HUES64 (cell line): ENCODE measurements at regions not wholly inside any gene's neighbourhood (a gene's known extent, or its start where the extent isn't known, plus 50 kb on each side); places are given as distances from the start of the nearest gene placed in this dataset.

Source experiments
- H3K27ac ChIP-seq: 2 replicates; pipeline ENCODE4 v1.7.0; 2013; ENCODE audit warnings: low read depth, low read length, inconsistent platforms
- H3K27me3 ChIP-seq: 2 replicates; pipeline ENCODE4 v1.6.1; 2013; ENCODE audit warnings: mild to moderate bottlenecking, low read length; ENCODE audit not compliant: insufficient read depth
- H3K36me3 ChIP-seq: 2 replicates; pipeline ENCODE4 v1.6.1; 2013; ENCODE audit warnings: mild to moderate bottlenecking, low read length; ENCODE audit not compliant: insufficient read depth
- H3K4me1 ChIP-seq: 2 replicates; pipeline ENCODE4 v1.6.1; 2013; ENCODE audit warnings: mild to moderate bottlenecking, low read length, moderate library complexity; ENCODE audit not compliant: insufficient read depth
- H3K4me3 ChIP-seq: 2 replicates; pipeline ENCODE4 v1.5.1; 2013; ENCODE audit warnings: mild to moderate bottlenecking, low read length, moderate library complexity
- H3K9ac ChIP-seq: 2 replicates; pipeline ENCODE4 v1.6.1; 2013; ENCODE audit warnings: mild to moderate bottlenecking, low read depth, low read length
- H3K9me3 ChIP-seq: 2 replicates; pipeline ENCODE4 v1.6.1; 2013; ENCODE audit warnings: low read depth, low read length; ENCODE audit not compliant: insufficient read depth
- WGBS: fragments of 150-250, 120-280 bp; methylation state at CpG from one replicate; pipeline ENCODE4 v1.1.7; 2013; ENCODE audit warnings: missing lambda C conversion rate; 5-methylcytosine and 5-hydroxymethylcytosine counted together

GRCh38 chr22:49147617-49148175 is 680.0 kb downstream of the BRD1 start:
- 96% methylated on average over 15 of the region's 15 CpGs for WGBS
- Histone ChIP-seq H3K36me3 (no peaks in the 10 kb centered on the region), H3K27ac (no peak overlapping the region), H3K27me3 (no peaks in the 10 kb centered on the region), H3K4me1 (peaks cover 3% of the 10 kb centered on the region; the same call in 1 of the 2 replicates), H3K9ac (no peak overlapping the region), H3K9me3 (no peaks in the 10 kb centered on the region), H3K4me3 (no peak overlapping the region)

GRCh38 chr22:49147171-49147570 is 680.5 kb downstream of the BRD1 start:
- Histone ChIP-seq H3K27ac (no peak overlapping the region), H3K4me3 (no peak overlapping the region), H3K27me3 (no peaks in the 10 kb centered on the region), H3K9ac (no peak overlapping the region), H3K36me3 (no peaks in the 10 kb centered on the region), H3K9me3 (no peaks in the 10 kb centered on the region), H3K4me1 (no peaks in the 10 kb centered on the region; the same call in 1 of the 2 replicates)
- WGBS, result 89% methylated on average over 10 of the region's 11 CpGs

GRCh38 chr22:49146511-49146910 is 681.2 kb downstream of the BRD1 start:
- no peak overlapping the region for H3K4me3 ChIP-seq
- no peaks in the 10 kb centered on the region for H3K4me1 ChIP-seq
- H3K9ac ChIP-seq, result no peak overlapping the region
- WGBS, result 79% methylated on average over 5 of the region's 6 CpGs
- no peaks in the 10 kb centered on the region for H3K9me3 ChIP-seq
- no peaks in the 10 kb centered on the region for H3K27me3 ChIP-seq
- H3K36me3 ChIP-seq, result no peaks in the 10 kb centered on the region
- no peak overlapping the region for H3K27ac ChIP-seq

GRCh38 chr22:49143812-49144211 is 683.9 kb downstream of the BRD1 start:
- Histone ChIP-seq H3K4me1 (no peaks in the 10 kb centered on the region), H3K27ac (no peak overlapping the region), H3K27me3 (no peaks in the 10 kb centered on the region), H3K4me3 (no peak overlapping the region), H3K9ac (no peak overlapping the region), H3K36me3 (no peaks in the 10 kb centered on the region), H3K9me3 (no peaks in the 10 kb centered on the region)
- WGBS, result 90% methylated on average over 3 of the region's 3 CpGs

GRCh38 chr22:49142891-49143290 is 684.8 kb downstream of the BRD1 start:
- Histone ChIP-seq H3K36me3 (no peaks in the 10 kb centered on the region), H3K27me3 (no peaks in the 10 kb centered on the region), H3K9me3 (no peaks in the 10 kb centered on the region), H3K4me3 (no peak overlapping the region), H3K4me1 (no peaks in the 10 kb centered on the region), H3K27ac (no peak overlapping the region), H3K9ac (no peak overlapping the region)
- 93% methylated on average over 9 of the region's 9 CpGs for WGBS

GRCh38 chr22:49142296-49142695 is 685.4 kb downstream of the BRD1 start:
- 89% methylated on average over 14 of the region's 15 CpGs for WGBS
- no peaks in the 10 kb centered on the region for H3K4me1 ChIP-seq
- H3K27me3 ChIP-seq, result no peaks in the 10 kb centered on the region
- H3K36me3 ChIP-seq, result no peaks in the 10 kb centered on the region
- no peak overlapping the region for H3K4me3 ChIP-seq
- H3K9me3 ChIP-seq, result no peaks in the 10 kb centered on the region
- no peak overlapping the region for H3K9ac ChIP-seq
- H3K27ac ChIP-seq, result no peak overlapping the region

GRCh38 chr22:49141761-49142160 is 685.9 kb downstream of the BRD1 start:
- Histone ChIP-seq H3K9ac (no peak overlapping the region), H3K9me3 (no peaks in the 10 kb centered on the region), H3K4me3 (no peak overlapping the region), H3K27me3 (no peaks in the 10 kb centered on the region), H3K4me1 (no peaks in the 10 kb centered on the region), H3K36me3 (no peaks in the 10 kb centered on the region), H3K27ac (no peak overlapping the region)
- 93% methylated on average over 11 of the region's 11 CpGs for WGBS

GRCh38 chr22:49140911-49141665 is 686.6 kb downstream of the BRD1 start:
- Histone ChIP-seq H3K27me3 (no peaks in the 10 kb centered on the region), H3K4me3 (no peak overlapping the region), H3K9me3 (no peaks in the 10 kb centered on the region), H3K9ac (no peak overlapping the region), H3K27ac (no peak overlapping the region), H3K36me3 (no peaks in the 10 kb centered on the region), H3K4me1 (no peaks in the 10 kb centered on the region)
- WGBS, result 77% methylated on average over 24 of the region's 24 CpGs

- no peak overlapping the region for H3K9ac ChIP-seq
- no peaks in the 10 kb centered on the region for H3K36me3 ChIP-seq
- WGBS, result 89% methylated on average over 15 of the region's 15 CpGs
Observed at GRCh38 chr22:49139492-49140151, 688.1 kb downstream of the BRD1 start.

GRCh38 chr22:49138250-49138790 is 689.4 kb downstream of the BRD1 start:
- H3K4me3 ChIP-seq, result no peak overlapping the region
- no peaks in the 10 kb centered on the region for H3K27me3 ChIP-seq
- no peaks in the 10 kb centered on the region for H3K9me3 ChIP-seq
- 94% methylated on average over 1 of the region's 1 CpG for WGBS
- H3K27ac ChIP-seq, result no peak overlapping the region
- no peaks in the 10 kb centered on the region for H3K4me1 ChIP-seq
- no peaks in the 10 kb centered on the region for H3K36me3 ChIP-seq
- H3K9ac ChIP-seq, result no peak overlapping the region

More at GRCh38 chr22:49139492-49140151, 688.1 kb downstream of the BRD1 start:
- no peaks in the 10 kb centered on the region for H3K4me1 ChIP-seq
- no peak overlapping the region for H3K4me3 ChIP-seq
- H3K9me3 ChIP-seq, result no peaks in the 10 kb centered on the region
- no peaks in the 10 kb centered on the region for H3K27me3 ChIP-seq
- no peak overlapping the region for H3K27ac ChIP-seq

- H3K9ac ChIP-seq, result no peak overlapping the region
- no peaks in the 10 kb centered on the region for H3K4me1 ChIP-seq
- WGBS, result 89% methylated on average over 7 of the region's 7 CpGs
- H3K4me3 ChIP-seq, result no peak overlapping the region
- H3K27me3 ChIP-seq, result no peaks in the 10 kb centered on the region
- no peaks in the 10 kb centered on the region for H3K9me3 ChIP-seq
- no peaks in the 10 kb centered on the region for H3K36me3 ChIP-seq
- no peak overlapping the region for H3K27ac ChIP-seq
Observed at GRCh38 chr22:49137206-49137840, 690.4 kb downstream of the BRD1 start.
